UCSD-AML1 (cell line): ENCODE measurements at regions not wholly inside any gene's neighbourhood (a gene's known extent, or its start where the extent isn't known, plus 50 kb on each side); places are given as distances from the start of the nearest gene placed in this dataset.

Source experiments
- DNase-seq: peaks from one replicate; lab custom pipeline; 2025; ENCODE audit not compliant: unreplicated experiment; lab: John Stamatoyannopoulos, UW

- no peak for DNase-seq
Observed at GRCh38 chr3:65044401-65044800, 356.6 kb upstream of the ADAMTS9 start.

- DNase-seq: no peak
Observed at GRCh38 chr3:65042675-65043074, 354.9 kb upstream of the ADAMTS9 start.

GRCh38 chr3:65039754-65040210, 352.0 kb upstream of the ADAMTS9 start:
- no peak for DNase-seq

- DNase-seq: no peak
Observed at GRCh38 chr3:65037861-65038260, 350.1 kb upstream of the ADAMTS9 start.

GRCh38 chr3:65035246-65035645, 347.4 kb upstream of the ADAMTS9 start:
- no peak for DNase-seq

GRCh38 chr3:65033576-65033975, 345.8 kb upstream of the ADAMTS9 start:
- DNase-seq: no peak

- no peak for DNase-seq
Observed at GRCh38 chr3:65030847-65031463, 343.2 kb upstream of the ADAMTS9 start.

GRCh38 chr3:65030014-65030627, 342.3 kb upstream of the ADAMTS9 start:
- no peak for DNase-seq

- no peak for DNase-seq
Observed at GRCh38 chr3:65029130-65029529, 341.3 kb upstream of the ADAMTS9 start.

GRCh38 chr3:65028024-65028423, 340.2 kb upstream of the ADAMTS9 start:
- no peak for DNase-seq

- DNase-seq: no peak
Observed at GRCh38 chr3:65027335-65027734, 339.5 kb upstream of the ADAMTS9 start.

GRCh38 chr3:65026151-65026550, 338.4 kb upstream of the ADAMTS9 start:
- DNase-seq: no peak

GRCh38 chr3:65024148-65024547, 336.3 kb upstream of the ADAMTS9 start:
- no peak for DNase-seq

GRCh38 chr3:65020281-65021160, 332.7 kb upstream of the ADAMTS9 start:
- DNase-seq: no peak

- DNase-seq: no peak
Observed at GRCh38 chr3:65019443-65020055, 331.7 kb upstream of the ADAMTS9 start.

- no peak for DNase-seq
Observed at GRCh38 chr3:65018801-65019200, 331.0 kb upstream of the ADAMTS9 start.

GRCh38 chr3:65017359-65017758, 329.6 kb upstream of the ADAMTS9 start:
- DNase-seq: no peak

GRCh38 chr3:65015711-65016110, 327.9 kb upstream of the ADAMTS9 start:
- no peak for DNase-seq

GRCh38 chr3:65013053-65013452, 325.3 kb upstream of the ADAMTS9 start:
- DNase-seq: no peak

- DNase-seq: no peak
Observed at GRCh38 chr3:65006300-65006739, 318.5 kb upstream of the ADAMTS9 start.

- no peak for DNase-seq
Observed at GRCh38 chr3:65005486-65005885, 317.7 kb upstream of the ADAMTS9 start.
